Activated naive CD4-positive, alpha-beta T cell treated with anti-CD3 and anti-CD28 coated beads, Interleukin-2, amount 10 ng/mL, durations not matched to agents 7 days and 5 days (primary cell): ENCODE measurements at regions not wholly inside any gene's neighbourhood (a gene's known extent, or its start where the extent isn't known, plus 50 kb on each side); places are given as distances from the start of the nearest gene placed in this dataset.

Experiments
- CTCF ChIA-PET: fragments of 350-600 bp; sonication (Branson Sonifier 250); formaldehyde crosslinking; loops from one replicate; lab custom pipeline; 2021; ENCODE audit warnings: antibody characterized with exemption; lab: Charles Lee
- DNase-seq: peaks from one replicate; pipeline ENCODE4 v3.0.0-alpha.2; 2020
- H3K27ac Mint-ChIP-seq: one replicate; pipeline ENCODE4 v1.8.0; 2021; ENCODE audit warnings: mild to moderate bottlenecking, moderate library complexity, mixed read lengths
- H3K27me3 Mint-ChIP-seq: one replicate; pipeline ENCODE4 v1.8.0; 2021; ENCODE audit warnings: mild to moderate bottlenecking, mixed read lengths
- H3K36me3 Mint-ChIP-seq: one replicate; pipeline ENCODE4 v1.8.0; 2021; ENCODE audit warnings: mixed read lengths
- H3K4me1 Mint-ChIP-seq: one replicate; pipeline ENCODE4 v1.8.0; 2021; ENCODE audit warnings: mixed read lengths
- H3K4me3 Mint-ChIP-seq: one replicate; pipeline ENCODE4 v1.8.0; 2021; ENCODE audit warnings: mild to moderate bottlenecking, moderate library complexity, mixed read lengths
- H3K9me3 Mint-ChIP-seq: one replicate; pipeline ENCODE4 v1.8.0; 2021; ENCODE audit warnings: mixed read lengths

- no peaks in the 10 kb centered on the region for H3K9me3 Mint-ChIP-seq
- no peak for DNase-seq
- no peak overlapping the region for H3K27ac Mint-ChIP-seq
- CTCF ChIA-PET, result no interaction called here
- H3K27me3 Mint-ChIP-seq, result no peaks in the 10 kb centered on the region
- no peak overlapping the region for H3K4me3 Mint-ChIP-seq
- no peaks in the 10 kb centered on the region for H3K4me1 Mint-ChIP-seq
- no peaks in the 10 kb centered on the region for H3K36me3 Mint-ChIP-seq
Measured at GRCh38 chr7:118028226-118028625, 155.0 kb upstream of the CTTNBP2 start.

- no peak overlapping the region for H3K4me3 Mint-ChIP-seq
- H3K4me1 Mint-ChIP-seq, result no peaks in the 10 kb centered on the region
- H3K27ac Mint-ChIP-seq, result no peak overlapping the region
- no peak for DNase-seq
- H3K36me3 Mint-ChIP-seq, result no peaks in the 10 kb centered on the region
- CTCF ChIA-PET, result no interaction called here
- no peaks in the 10 kb centered on the region for H3K27me3 Mint-ChIP-seq
- H3K9me3 Mint-ChIP-seq, result no peaks in the 10 kb centered on the region
Measured at GRCh38 chr7:118029826-118030422, 154.0 kb upstream of the LSM8 start.

- no peaks in the 10 kb centered on the region for H3K9me3 Mint-ChIP-seq
- no peaks in the 10 kb centered on the region for H3K27me3 Mint-ChIP-seq
- H3K4me3 Mint-ChIP-seq, result no peak overlapping the region
- no peak overlapping the region for H3K27ac Mint-ChIP-seq
- no peaks in the 10 kb centered on the region for H3K4me1 Mint-ChIP-seq
- CTCF ChIA-PET, result no interaction called here
- no peak for DNase-seq
- no peaks in the 10 kb centered on the region for H3K36me3 Mint-ChIP-seq
Measured at GRCh38 chr7:118033273-118033672, 150.7 kb upstream of the LSM8 start.

DNA sequence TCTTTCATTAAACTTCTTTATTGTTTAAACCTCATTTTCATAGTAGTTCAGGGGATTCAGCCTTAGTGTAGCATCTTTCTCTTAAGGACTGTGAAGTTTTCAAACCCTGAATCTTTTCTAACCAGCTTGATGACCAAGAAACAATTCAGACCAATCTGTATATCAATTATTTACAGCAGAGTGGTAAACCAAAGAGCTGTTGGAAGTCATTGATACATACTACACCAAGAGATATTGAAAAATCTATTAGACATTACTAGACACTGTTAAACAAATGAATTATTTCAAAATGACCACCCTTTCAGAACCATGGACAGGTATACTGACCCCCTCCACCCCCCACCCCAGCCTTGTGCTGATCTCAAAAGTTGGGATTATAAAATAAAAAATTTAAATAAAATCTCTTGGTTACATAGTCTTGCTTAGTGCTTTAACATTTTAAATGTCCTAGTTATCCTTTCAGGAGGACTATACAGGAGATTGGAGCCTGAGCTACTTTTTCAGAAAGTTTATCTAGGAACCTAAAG is 143.9 kb upstream of the LSM8 start:
- Mint-ChIP-seq H3K36me3 (no peaks in the 10 kb centered on the region), H3K9me3 (no peaks in the 10 kb centered on the region), H3K4me1 (no peaks in the 10 kb centered on the region), H3K27ac (no peak overlapping the region), H3K4me3 (no peak overlapping the region), H3K27me3 (no peaks in the 10 kb centered on the region)
- CTCF ChIA-PET, result no interaction called here
- DNase-seq, result no peak

GRCh38 chr7:118040562-118040961 is 143.4 kb upstream of the LSM8 start:
- Mint-ChIP-seq H3K36me3 (no peaks in the 10 kb centered on the region), H3K27me3 (no peaks in the 10 kb centered on the region), H3K9me3 (no peaks in the 10 kb centered on the region), H3K4me3 (no peak overlapping the region), H3K27ac (no peak overlapping the region), H3K4me1 (no peaks in the 10 kb centered on the region)
- CTCF ChIA-PET, result no interaction called here
- DNase-seq, result no peak

- H3K27me3 Mint-ChIP-seq, result no peaks in the 10 kb centered on the region
- no peak for DNase-seq
- CTCF ChIA-PET, result no interaction called here
- H3K4me3 Mint-ChIP-seq, result no peak overlapping the region
- no peaks in the 10 kb centered on the region for H3K4me1 Mint-ChIP-seq
- H3K27ac Mint-ChIP-seq, result no peak overlapping the region
- no peaks in the 10 kb centered on the region for H3K36me3 Mint-ChIP-seq
- H3K9me3 Mint-ChIP-seq, result no peaks in the 10 kb centered on the region
Measured at GRCh38 chr7:118041251-118041878, 142.6 kb upstream of the LSM8 start.

DNA sequence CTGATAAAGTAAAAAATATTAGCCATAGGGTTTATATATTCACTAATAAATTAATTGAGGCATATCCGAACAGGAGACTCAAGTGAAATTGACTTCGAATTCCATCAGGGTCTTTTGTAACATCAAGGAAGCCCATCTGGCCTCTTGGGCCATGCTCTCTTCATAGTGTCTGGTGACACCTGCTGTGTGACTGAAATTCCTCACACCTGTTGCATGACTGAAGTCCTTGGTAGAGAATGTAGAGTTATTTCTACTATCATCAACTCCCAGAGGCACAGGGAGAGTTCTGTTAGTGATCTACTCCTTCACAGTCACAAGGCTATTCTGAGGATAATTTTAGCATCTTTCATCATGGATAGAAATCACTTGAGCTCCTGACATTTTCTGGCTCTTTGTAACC is 138.3 kb upstream of the LSM8 start:
- CTCF ChIA-PET, result interaction anchor here (1.5 kb wide), 1 partner anchor 14 kb away, joined by 3 read pairs; no protein-coding TSS in a partner anchor
- H3K36me3 Mint-ChIP-seq, result no peaks in the 10 kb centered on the region
- H3K4me3 Mint-ChIP-seq, result no peak overlapping the region
- no peaks in the 10 kb centered on the region for H3K4me1 Mint-ChIP-seq
- no peak for DNase-seq
- no peaks in the 10 kb centered on the region for H3K9me3 Mint-ChIP-seq
- no peaks in the 10 kb centered on the region for H3K27me3 Mint-ChIP-seq
- no peak overlapping the region for H3K27ac Mint-ChIP-seq

- no peaks in the 10 kb centered on the region for H3K27me3 Mint-ChIP-seq
- no peak for DNase-seq
- H3K9me3 Mint-ChIP-seq, result no peaks in the 10 kb centered on the region
- CTCF ChIA-PET, result interaction anchor here (1.5 kb wide), 1 partner anchor 13 kb away, joined by 3 read pairs; no protein-coding TSS in a partner anchor
- H3K27ac Mint-ChIP-seq, result no peak overlapping the region
- no peaks in the 10 kb centered on the region for H3K4me1 Mint-ChIP-seq
- H3K4me3 Mint-ChIP-seq, result no peak overlapping the region
- no peaks in the 10 kb centered on the region for H3K36me3 Mint-ChIP-seq
Measured at GRCh38 chr7:118046086-118046485, 137.9 kb upstream of the LSM8 start.

- CTCF ChIA-PET, result interaction anchor here (1.5 kb wide), 1 partner anchor 12 kb away, joined by 3 read pairs; no protein-coding TSS in a partner anchor
- Mint-ChIP-seq H3K9me3 (no peaks in the 10 kb centered on the region), H3K36me3 (no peaks in the 10 kb centered on the region), H3K27me3 (no peaks in the 10 kb centered on the region), H3K4me1 (no peaks in the 10 kb centered on the region), H3K27ac (no peak overlapping the region), H3K4me3 (no peak overlapping the region)
- no peak for DNase-seq
Measured at GRCh38 chr7:118046801-118047200, 137.2 kb upstream of the LSM8 start.

GRCh38 chr7:118052336-118052735 is 131.6 kb upstream of the LSM8 start:
- no peaks in the 10 kb centered on the region for H3K27me3 Mint-ChIP-seq
- H3K9me3 Mint-ChIP-seq, result no peaks in the 10 kb centered on the region
- H3K36me3 Mint-ChIP-seq, result no peaks in the 10 kb centered on the region
- no peak overlapping the region for H3K27ac Mint-ChIP-seq
- H3K4me1 Mint-ChIP-seq, result no peaks in the 10 kb centered on the region
- no peak for DNase-seq
- H3K4me3 Mint-ChIP-seq, result no peak overlapping the region
- CTCF ChIA-PET, result no interaction called here

DNA sequence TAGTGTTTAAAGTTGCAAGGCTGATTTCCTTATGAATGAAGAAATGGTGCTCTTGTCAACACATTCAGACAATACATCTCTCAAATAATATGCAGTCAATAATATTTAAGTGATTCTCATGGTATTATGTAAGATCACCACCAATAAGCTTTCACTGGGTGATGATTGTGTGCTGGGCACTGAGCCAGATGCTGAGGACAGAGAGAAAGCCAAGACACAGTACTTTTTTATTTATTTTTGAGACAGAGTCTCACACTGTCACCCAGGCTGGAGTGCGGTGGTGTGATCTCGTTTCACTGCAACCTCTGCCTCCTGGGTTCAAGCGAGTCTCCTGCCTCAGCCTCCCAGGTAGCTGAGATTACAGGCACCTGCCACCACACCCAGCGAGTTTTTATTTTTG is 130.6 kb upstream of the LSM8 start:
- Mint-ChIP-seq H3K36me3 (no peaks in the 10 kb centered on the region), H3K27ac (no peak overlapping the region), H3K4me3 (no peak overlapping the region), H3K4me1 (no peaks in the 10 kb centered on the region), H3K9me3 (no peaks in the 10 kb centered on the region), H3K27me3 (no peaks in the 10 kb centered on the region)
- CTCF ChIA-PET, result interaction anchor here (0.7 kb wide), 1 partner anchor 185 kb away, joined by 3 read pairs; no protein-coding TSS in a partner anchor
- DNase-seq, result no peak

DNA sequence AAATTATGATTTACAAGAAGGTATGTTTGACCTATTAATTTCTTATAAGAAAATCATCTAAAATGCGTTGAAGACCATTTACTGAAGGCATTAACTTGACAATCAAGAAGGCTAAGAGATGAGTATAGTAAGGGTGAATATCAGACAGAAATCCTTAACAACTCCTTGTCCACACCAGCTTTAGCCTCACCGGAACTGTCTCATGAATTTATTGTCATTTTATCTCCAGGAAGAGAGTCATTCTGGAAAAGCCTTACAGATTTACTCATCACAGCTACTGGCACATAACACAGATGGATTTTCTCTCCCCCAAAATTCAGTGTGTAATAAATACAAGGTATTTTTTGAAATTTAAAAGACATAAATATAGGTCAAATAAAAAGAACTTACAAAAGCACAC is 129.4 kb upstream of the LSM8 start:
- Mint-ChIP-seq H3K4me3 (no peak overlapping the region), H3K4me1 (no peaks in the 10 kb centered on the region), H3K27me3 (no peaks in the 10 kb centered on the region), H3K9me3 (no peaks in the 10 kb centered on the region), H3K27ac (no peak overlapping the region), H3K36me3 (no peaks in the 10 kb centered on the region)
- DNase-seq, result no peak
- CTCF ChIA-PET, result no interaction called here

DNA sequence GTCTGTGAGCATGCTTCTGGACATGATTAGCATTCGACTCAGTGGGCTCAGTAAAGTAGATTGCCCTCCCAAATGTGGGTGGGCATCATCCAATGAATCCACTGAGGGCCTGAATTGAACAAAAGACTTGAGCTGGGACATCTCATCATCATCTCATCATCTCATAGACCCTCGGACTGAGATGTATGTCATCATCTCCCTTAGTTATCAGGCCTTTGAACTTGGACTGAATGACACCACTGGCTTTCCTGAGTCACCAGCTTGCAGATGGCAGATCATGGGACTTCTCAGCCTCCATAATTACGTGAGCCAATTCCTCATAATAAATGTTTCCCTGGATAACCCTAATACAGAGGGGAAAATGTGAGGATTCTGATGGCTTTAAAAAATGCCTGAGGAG is 128.3 kb upstream of the LSM8 start:
- CTCF ChIA-PET, result no interaction called here
- Mint-ChIP-seq H3K4me3 (no peak overlapping the region), H3K36me3 (no peaks in the 10 kb centered on the region), H3K9me3 (no peaks in the 10 kb centered on the region), H3K4me1 (no peaks in the 10 kb centered on the region), H3K27me3 (no peaks in the 10 kb centered on the region), H3K27ac (no peak overlapping the region)
- no peak for DNase-seq

GRCh38 chr7:118057404-118057803 is 126.6 kb upstream of the LSM8 start:
- no peak overlapping the region for H3K27ac Mint-ChIP-seq

DNA sequence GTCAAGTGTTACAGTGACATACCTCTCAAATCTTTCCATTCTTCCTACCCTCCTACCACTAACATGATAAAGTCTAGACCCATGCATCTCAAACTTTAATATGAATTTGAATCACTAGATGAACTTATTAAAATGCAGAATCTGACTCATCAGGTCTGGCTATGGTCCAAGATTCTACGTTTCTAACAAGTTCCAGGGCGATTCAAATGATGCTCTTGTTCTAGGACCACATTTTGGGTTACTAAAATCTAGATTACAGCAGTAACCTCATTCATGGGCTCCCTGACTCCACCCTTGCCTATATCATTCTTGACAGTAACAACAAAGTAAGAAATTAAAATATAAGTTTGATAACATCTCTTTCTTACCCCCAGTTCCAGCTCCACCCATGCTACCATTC is 124.8 kb upstream of the LSM8 start:
- Mint-ChIP-seq H3K4me3 (no peak overlapping the region), H3K4me1 (no peaks in the 10 kb centered on the region), H3K36me3 (no peaks in the 10 kb centered on the region), H3K9me3 (no peaks in the 10 kb centered on the region), H3K27ac (no peak overlapping the region), H3K27me3 (no peaks in the 10 kb centered on the region)
- DNase-seq, result no peak
- CTCF ChIA-PET, result interaction anchor here (1.0 kb wide), 1 partner anchor 13 kb away, joined by 3 read pairs; no protein-coding TSS in a partner anchor

More at GRCh38 chr7:118057404-118057803, 126.6 kb upstream of the LSM8 start:
- Mint-ChIP-seq H3K9me3 (no peaks in the 10 kb centered on the region), H3K4me3 (no peak overlapping the region), H3K4me1 (no peaks in the 10 kb centered on the region), H3K27me3 (no peaks in the 10 kb centered on the region), H3K36me3 (no peaks in the 10 kb centered on the region)
- CTCF ChIA-PET, result no interaction called here
- no peak for DNase-seq
